ENCODE measurements at regions not wholly inside any gene's neighbourhood (a gene's known extent, or its start where the extent isn't known, plus 50 kb on each side); places are given as distances from the start of the nearest gene placed in this dataset.

GRCh38 chr3:31407665-31408064 is 125.1 kb upstream of the STT3B start:
- Histone ChIP-seq H3K79me2 (ENCODE audit: control insufficient read depth, insufficient read depth, low read length) (no peaks in the 10 kb centered on the region), H3K9ac (ENCODE audit: control insufficient read depth, extremely low read depth, insufficient read depth, low read length) (no peak overlapping the region), H3K9me1 (ENCODE audit: control insufficient read depth, extremely low read depth, insufficient read depth, low read length) (no peaks in the 10 kb centered on the region), H3K27ac (ENCODE audit: control insufficient read depth, insufficient read depth, low read length) (no peak overlapping the region), H3K4me2 (ENCODE audit: control insufficient read depth, extremely low read depth, insufficient read depth, low read depth, low read length) (no peak overlapping the region), H3K4me3 (ENCODE audit: control insufficient read depth in 2 of 3, extremely low read depth in 1 of 3, insufficient read depth in 2 of 3, low read depth in 1 of 3, low read length in 3 of 3) (no peak overlapping the region), H3K27me3 (ENCODE audit: control insufficient read depth, extremely low read depth, insufficient read depth, low read length) (peaks cover 4% of the 10 kb centered on the region), H3K9me3 (ENCODE audit: control insufficient read depth, low read depth, low read length) (no peaks in the 10 kb centered on the region), H4K20me1 (ENCODE audit: control insufficient read depth, extremely low read depth, insufficient read depth, low read length) (no peaks in the 10 kb centered on the region), H2AFZ (ENCODE audit: control insufficient read depth, low read length) (no peak overlapping the region), H3K4me1 (ENCODE audit: control insufficient read depth, extremely low read depth, insufficient read depth, low read length) (no peaks in the 10 kb centered on the region), H3K36me3 (ENCODE audit: control insufficient read depth in 2 of 2, extremely low read depth in 1 of 2, insufficient read depth in 2 of 2, low read length in 2 of 2) (no peaks in the 10 kb centered on the region)
- DNase-seq (ENCODE audit: low read depth, low spot score) (no peak), FAIRE-seq (no peak)
- TF ChIP-seq EZH2 (IDR thresholded peaks at IDR 0.05; ENCODE audit: low read length): no peak
- no peak for TF ChIP-seq CTCF (optimal IDR thresholded peaks at IDR 0.05 in 1 of 3, IDR thresholded peaks at IDR 0.05 in 1 of 3, conservative IDR thresholded peaks at IDR 0.05 in 1 of 3; ENCODE audit: extremely low read depth in 1 of 3, insufficient read depth in 2 of 3, low read length in 3 of 3)
- dilution Hi-C loops (cut with MboI; ENCODE audit: extremely low pct_ligation_motif_present, low sequenced_read_pairs): no loop called here

- H4K20me1 ChIP-seq (ENCODE audit: control insufficient read depth, extremely low read depth, insufficient read depth, low read length): no peaks in the 10 kb centered on the region
- DNase-seq (ENCODE audit: low read depth, low spot score) (no peak), FAIRE-seq (no peak)
- H2AFZ ChIP-seq (ENCODE audit: control insufficient read depth, low read length): no peak overlapping the region
- H3K79me2 ChIP-seq (ENCODE audit: control insufficient read depth, insufficient read depth, low read length): no peaks in the 10 kb centered on the region
- no peak overlapping the region for H3K4me3 ChIP-seq (ENCODE audit: control insufficient read depth in 2 of 3, extremely low read depth in 1 of 3, insufficient read depth in 2 of 3, low read depth in 1 of 3, low read length in 3 of 3)
- no peak overlapping the region for H3K9ac ChIP-seq (ENCODE audit: control insufficient read depth, extremely low read depth, insufficient read depth, low read length)
- TF ChIP-seq EZH2 (IDR thresholded peaks at IDR 0.05; ENCODE audit: low read length): no peak
- TF ChIP-seq CTCF (optimal IDR thresholded peaks at IDR 0.05 in 1 of 3, IDR thresholded peaks at IDR 0.05 in 1 of 3, conservative IDR thresholded peaks at IDR 0.05 in 1 of 3; ENCODE audit: extremely low read depth in 1 of 3, insufficient read depth in 2 of 3, low read length in 3 of 3): no peak
- H3K9me3 ChIP-seq (ENCODE audit: control insufficient read depth, low read depth, low read length): no peaks in the 10 kb centered on the region
- H3K4me1 ChIP-seq (ENCODE audit: control insufficient read depth, extremely low read depth, insufficient read depth, low read length): no peaks in the 10 kb centered on the region
- dilution Hi-C loops (cut with MboI; ENCODE audit: extremely low pct_ligation_motif_present, low sequenced_read_pairs): no loop called here
- no peak overlapping the region for H3K27ac ChIP-seq (ENCODE audit: control insufficient read depth, insufficient read depth, low read length)
- H3K4me2 ChIP-seq (ENCODE audit: control insufficient read depth, extremely low read depth, insufficient read depth, low read depth, low read length): no peak overlapping the region
- peaks cover 4% of the 10 kb centered on the region for H3K27me3 ChIP-seq (ENCODE audit: control insufficient read depth, extremely low read depth, insufficient read depth, low read length)
- H3K9me1 ChIP-seq (ENCODE audit: control insufficient read depth, extremely low read depth, insufficient read depth, low read length): no peaks in the 10 kb centered on the region
- no peaks in the 10 kb centered on the region for H3K36me3 ChIP-seq (ENCODE audit: control insufficient read depth in 2 of 2, extremely low read depth in 1 of 2, insufficient read depth in 2 of 2, low read length in 2 of 2)
Measured at GRCh38 chr3:31408720-31409119, 124.0 kb upstream of the STT3B start.

Measured in keratinocyte (primary cell).